HG03108 (cell line): ENCODE measurements at regions not wholly inside any gene's neighbourhood (a gene's known extent, or its start where the extent isn't known, plus 50 kb on each side); places are given as distances from the start of the nearest gene placed in this dataset.

Source experiments
- ATAC-seq: cut with Tn5 transposase; IDR thresholded peaks from one replicate; pipeline ENCODE4 v1.9.1; 2021; ENCODE audit warnings: moderate library complexity; ENCODE audit not compliant: unreplicated experiment

GRCh38 chr5:35436400-35437057 lies 181.1 kb upstream of the SPEF2 start:
- no peak for ATAC-seq

GRCh38 chr5:35430381-35431162 lies 187.1 kb upstream of the SPEF2 start:
- no peak for ATAC-seq

GRCh38 chr5:35420200-35420599 lies 189.9 kb upstream of the PRLR start:
- ATAC-seq = no peak

- no peak for ATAC-seq
Observed at GRCh38 chr5:35417040-35417439, 186.8 kb upstream of the PRLR start.

GRCh38 chr5:35416217-35416988 lies 186.1 kb upstream of the PRLR start:
- no peak for ATAC-seq

- no peak for ATAC-seq
Observed at GRCh38 chr5:35415309-35415708, 185.0 kb upstream of the PRLR start.

- ATAC-seq = no peak
Observed at GRCh38 chr5:35409361-35409760, 179.1 kb upstream of the PRLR start.

GRCh38 chr5:35408146-35408545 lies 177.9 kb upstream of the PRLR start:
- ATAC-seq = no peak

- no peak for ATAC-seq
Observed at GRCh38 chr5:35407697-35408096, 177.4 kb upstream of the PRLR start.

GRCh38 chr5:35405938-35406337 lies 175.7 kb upstream of the PRLR start:
- no peak for ATAC-seq

- no peak for ATAC-seq
Observed at GRCh38 chr5:35404701-35405100, 174.4 kb upstream of the PRLR start.

- no peak for ATAC-seq
Observed at GRCh38 chr5:35393901-35394300, 163.6 kb upstream of the PRLR start.

GRCh38 chr5:35384658-35385057 lies 154.4 kb upstream of the PRLR start:
- ATAC-seq = no peak

GRCh38 chr5:35383041-35383440 lies 152.8 kb upstream of the PRLR start:
- ATAC-seq = no peak

GRCh38 chr5:35377653-35378052 lies 147.4 kb upstream of the PRLR start:
- no peak for ATAC-seq

GRCh38 chr5:35374584-35374983 lies 144.3 kb upstream of the PRLR start:
- no peak for ATAC-seq

- no peak for ATAC-seq
Observed at GRCh38 chr5:35373249-35373648, 143.0 kb upstream of the PRLR start.

GRCh38 chr5:35372482-35372881 lies 142.2 kb upstream of the PRLR start:
- no peak for ATAC-seq

GRCh38 chr5:35371951-35372426 lies 141.7 kb upstream of the PRLR start:
- ATAC-seq = no peak

GRCh38 chr5:35370871-35371270 lies 140.6 kb upstream of the PRLR start:
- no peak for ATAC-seq

- ATAC-seq = no peak
Observed at GRCh38 chr5:35369965-35370790, 139.9 kb upstream of the PRLR start.
